GM19468 (cell line): ENCODE measurements at regions not wholly inside any gene's neighbourhood (a gene's known extent, or its start where the extent isn't known, plus 50 kb on each side); places are given as distances from the start of the nearest gene placed in this dataset.
"Not testable (repeated sequence)": the region's sequence is repeated elsewhere in the genome, so short reads cannot be mapped to it uniquely, and the experiment has no call there.

Source experiments
- ATAC-seq: cut with Tn5 transposase; IDR thresholded peaks from one replicate; pipeline ENCODE4 v1.9.1; 2021; ENCODE audit warnings: mild to moderate bottlenecking, moderate library complexity, moderate number of reproducible peaks; ENCODE audit not compliant: unreplicated experiment; ENCODE audit errors: extremely low read depth

DNA sequence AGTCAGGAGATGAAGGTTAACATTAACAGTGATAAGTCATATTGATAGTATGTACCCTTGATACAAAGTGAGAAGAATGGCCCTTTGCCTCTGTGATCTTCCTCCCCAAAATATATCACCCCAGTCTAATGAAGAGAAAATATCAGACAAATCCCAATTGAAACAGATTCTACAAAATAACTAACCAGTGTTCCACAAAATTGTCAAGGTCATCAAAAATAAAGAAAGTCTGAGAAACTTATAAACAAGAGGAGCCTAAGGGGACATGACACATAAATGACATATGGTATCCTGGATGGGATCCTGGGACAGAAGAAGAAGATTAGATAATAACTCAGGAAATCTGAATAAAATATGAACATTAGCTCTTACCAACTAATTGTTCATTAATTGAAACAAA lies 398.4 kb downstream of the DSC3 start:
- no peak for ATAC-seq

DNA sequence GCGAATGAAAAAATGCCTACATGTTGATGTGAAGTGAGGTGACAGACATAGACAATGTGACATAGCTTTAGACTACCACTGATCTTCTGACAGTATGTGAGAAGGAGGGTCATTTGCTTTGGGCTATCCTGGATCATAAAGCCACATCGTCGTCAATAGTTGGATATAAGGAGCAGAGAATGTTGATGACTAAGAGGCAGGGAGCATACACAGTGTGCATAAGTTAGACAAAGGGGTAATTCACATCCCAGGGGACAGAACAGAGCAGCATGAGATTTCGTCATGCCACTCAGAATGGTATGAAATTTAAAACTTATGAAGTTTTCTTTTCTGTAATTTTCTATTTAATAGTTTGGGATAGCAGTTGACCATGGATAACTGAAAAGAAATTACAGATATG lies 403.2 kb downstream of the DSC3 start:
- ATAC-seq = no peak

DNA sequence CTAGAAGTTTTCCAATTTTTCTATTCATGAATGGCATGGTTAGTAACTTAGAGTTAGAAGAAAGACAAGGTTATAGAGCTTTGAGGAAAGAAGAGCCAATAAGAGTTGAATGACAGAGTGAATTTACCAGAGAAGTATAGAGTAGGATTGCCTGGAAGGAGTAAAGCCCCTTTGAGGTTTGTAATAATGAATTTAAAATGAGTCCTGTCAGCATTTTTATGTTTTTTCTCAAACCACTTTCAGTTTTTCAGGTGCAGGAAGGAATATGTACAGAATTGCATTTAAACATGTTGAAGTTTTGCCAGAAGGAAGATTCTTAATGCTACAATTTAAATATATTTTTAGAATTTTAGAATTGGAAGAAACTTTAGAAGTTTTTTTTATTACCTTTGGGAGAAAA lies 408.3 kb downstream of the DSC3 start:
- ATAC-seq = no peak

DNA sequence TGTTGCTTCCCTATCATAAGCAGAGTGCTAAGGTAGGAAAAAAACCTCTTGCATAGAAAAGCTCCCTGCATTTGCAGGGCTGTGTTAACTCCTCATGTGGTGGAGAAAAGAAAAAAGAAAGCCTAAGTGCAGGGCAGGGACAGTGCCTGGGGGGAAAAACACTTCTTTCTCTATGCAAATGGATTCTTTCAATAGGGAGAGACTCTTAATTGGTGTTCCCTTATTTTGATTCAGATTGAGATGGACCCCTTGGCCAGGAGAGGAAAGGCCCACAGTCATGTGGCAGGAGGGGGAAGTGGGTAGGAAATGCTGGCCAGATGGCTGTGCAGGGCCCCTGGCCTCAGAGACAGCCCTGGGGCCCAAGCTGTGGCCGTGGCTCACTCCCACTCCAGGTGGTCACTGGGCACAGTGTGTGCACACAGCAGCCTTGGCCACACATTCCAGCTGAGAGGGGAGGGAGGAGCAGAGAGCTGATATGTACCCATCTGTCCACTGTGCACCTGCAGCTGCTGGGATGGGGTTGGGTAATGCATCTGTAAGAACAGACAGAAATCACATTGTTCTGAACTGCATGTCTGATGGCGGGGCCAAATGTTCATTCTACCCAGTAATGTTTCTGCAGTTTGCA lies 410.4 kb downstream of the DSC3 start:
- ATAC-seq = no peak

DNA sequence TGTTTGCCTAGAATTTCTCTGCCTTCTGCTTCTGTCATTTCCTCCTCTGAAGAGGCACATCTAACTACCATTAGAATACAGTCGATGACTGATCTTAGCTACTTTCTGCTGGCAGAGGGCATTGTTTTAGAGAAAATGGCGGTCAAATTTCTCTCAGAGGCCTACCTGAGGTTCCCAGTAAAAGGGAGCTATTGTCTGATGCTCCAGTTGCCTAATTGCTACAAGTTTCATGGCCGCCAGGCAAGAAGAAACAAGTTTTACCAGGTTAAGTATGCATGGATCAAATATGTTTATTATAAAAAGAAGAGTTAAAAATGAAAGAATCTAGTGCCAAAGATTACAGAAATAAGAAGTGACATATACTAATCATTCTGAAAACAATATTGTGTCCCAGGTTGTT lies 416.6 kb downstream of the DSC3 start:
- no peak for ATAC-seq

DNA sequence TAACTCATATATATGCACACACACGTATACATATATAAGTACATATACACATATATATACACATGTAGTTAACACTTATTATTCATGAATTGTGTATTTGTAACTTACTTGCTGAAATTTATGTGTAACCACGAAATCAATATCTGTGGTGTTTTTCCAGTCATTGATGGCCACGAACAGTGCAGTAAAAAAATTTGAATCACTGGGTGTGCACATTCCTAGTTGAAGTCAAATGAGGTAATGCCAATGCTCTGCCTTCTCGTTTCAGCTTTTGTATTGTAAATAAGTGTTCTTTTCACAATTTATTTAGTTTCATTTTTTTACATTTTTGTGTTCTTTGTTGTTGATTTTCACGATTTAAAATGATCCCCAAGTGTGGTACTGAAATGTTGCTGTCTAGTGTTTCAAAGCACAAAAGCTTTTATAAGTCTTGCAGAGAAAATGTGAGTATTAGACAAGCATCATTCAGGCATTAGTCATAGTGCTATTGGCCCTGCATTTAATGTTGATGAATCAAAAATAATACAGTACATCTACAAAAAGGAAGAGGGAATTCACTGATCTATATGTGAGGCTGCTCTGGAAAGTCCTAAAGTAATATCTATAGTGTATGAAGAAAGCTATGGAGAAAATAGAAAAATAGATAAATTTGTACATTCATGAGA lies 419.0 kb downstream of the DSC3 start:
- ATAC-seq = no peak

DNA sequence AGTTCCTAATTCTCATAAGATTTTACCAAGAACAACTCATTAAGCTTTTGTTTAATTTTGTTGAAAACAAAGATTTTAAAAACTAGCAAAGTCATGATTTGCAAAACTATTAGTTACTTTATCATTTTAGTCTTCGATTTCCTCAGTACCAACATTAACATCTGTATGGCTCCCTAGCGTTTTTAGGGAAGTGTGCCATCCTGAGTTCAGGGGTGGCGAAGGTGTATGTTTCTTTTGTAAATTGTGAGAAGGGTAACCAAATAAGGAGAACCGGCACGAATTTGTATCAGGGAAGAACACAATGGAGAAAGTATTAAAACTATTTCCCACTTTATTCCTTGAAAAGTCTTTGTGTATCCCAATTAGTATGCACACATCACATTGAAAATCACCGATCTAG lies 419.9 kb downstream of the DSC3 start:
- ATAC-seq = no peak

DNA sequence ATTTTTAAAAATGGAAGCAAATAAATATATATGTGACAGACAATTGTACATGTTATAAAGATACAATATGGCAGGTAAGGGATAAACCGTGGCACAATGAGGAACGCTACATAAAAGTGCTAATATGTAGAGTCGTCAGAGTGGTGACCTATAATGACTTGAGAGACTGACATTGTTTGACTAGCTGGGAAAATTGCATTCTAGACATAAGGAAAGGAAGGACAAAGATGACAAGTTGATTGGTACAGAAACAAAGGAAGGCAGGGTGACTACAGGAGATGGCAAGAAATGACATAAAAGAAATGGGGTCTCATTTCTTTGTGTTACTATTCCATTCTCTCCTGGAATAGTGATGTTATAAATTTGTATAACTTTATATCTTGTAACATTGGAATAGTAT lies 420.4 kb downstream of the DSC3 start:
- ATAC-seq = no peak

DNA sequence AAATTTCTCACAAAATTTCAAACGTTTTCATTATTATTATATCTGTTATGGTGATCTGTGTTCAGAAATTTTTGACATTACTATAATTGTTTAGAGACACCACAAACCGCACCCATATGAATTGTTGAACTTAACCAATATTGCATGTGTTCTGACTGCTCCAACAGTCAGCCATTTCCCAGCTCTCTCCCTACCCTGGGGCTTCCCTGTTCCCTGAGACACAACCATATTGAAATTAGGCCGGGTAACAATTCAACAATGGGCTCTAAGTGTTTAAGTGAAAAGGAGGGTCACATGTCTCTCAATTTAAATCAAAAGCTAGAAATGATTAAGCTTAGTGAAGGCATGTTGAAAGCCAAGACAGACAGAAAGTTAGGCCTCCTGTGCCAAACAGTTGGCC lies 424.0 kb downstream of the DSC3 start:
- ATAC-seq = no peak

DNA sequence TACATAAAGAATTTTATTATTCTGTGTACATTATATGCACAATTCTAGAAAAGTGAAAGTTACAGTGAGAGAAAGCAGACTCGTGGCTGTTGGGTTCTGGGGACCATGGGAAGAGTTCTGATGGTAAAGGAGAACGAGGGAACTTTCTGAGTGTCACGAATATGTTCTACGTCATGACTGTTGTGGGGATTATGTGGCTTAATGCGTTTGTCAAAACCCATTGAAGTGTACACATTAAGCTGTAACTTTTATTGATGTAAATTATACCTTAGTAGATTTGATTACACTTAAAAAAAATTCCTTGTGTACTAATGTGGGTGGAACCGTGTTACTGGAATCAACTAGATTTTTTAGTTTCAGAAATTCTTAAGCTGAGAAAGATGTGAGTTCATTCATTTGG lies 426.1 kb downstream of the DSC3 start:
- ATAC-seq = no peak

DNA sequence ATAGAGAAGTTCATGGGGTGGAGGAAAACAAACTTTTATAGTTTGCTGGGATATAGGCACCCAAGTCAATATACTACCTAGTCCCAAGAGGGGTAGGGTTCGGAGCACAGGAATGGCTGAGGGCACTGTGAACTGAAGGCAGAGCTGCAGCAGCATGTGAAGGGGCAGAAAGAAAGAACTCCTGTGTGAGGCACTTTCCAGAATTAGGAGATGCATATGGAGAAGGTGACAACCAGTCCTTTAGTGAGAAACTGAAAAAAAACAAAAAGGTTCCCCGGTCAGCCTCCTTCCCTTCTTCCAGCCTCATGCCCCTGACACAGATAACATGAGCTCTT lies 429.1 kb downstream of the DSC3 start:
- ATAC-seq = no peak

DNA sequence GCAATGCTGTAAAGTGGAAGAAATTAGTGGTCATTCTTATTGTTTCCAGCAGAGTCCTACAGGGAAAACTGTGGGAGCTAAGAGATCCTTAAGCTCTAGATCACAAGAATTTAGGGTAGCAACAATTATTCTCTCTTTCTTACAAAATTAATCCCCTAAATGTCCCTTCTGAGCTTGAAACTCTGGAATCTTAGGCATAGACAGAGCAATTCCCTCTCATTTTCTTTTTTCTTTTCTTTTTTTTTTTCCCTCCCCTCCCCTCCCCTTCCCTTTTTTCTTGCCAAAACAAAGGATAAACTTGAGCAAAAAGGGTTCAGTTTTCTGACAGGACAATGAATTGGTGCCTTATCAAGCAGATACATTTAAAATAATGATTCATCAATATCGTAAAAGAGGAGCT lies 441.0 kb downstream of the DSC3 start:
- ATAC-seq = no peak

DNA sequence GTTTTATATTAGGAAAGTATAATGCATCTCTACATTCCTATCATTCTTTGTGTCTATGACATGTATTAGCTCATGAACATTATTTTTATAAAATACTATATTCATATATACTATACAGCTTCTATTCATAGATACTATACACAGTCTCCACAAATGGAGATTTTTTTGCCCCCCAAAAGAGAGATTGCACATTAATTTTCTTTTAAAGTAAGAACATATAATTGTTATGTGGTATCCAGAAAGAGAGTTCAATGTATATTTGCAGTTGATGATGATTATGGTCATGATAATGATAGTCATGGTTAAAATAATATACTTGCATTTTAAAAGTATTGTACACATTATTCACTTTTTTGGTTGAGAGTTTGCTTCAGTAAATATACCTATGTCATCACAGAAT lies 445.3 kb downstream of the DSC3 start:
- no peak for ATAC-seq

DNA sequence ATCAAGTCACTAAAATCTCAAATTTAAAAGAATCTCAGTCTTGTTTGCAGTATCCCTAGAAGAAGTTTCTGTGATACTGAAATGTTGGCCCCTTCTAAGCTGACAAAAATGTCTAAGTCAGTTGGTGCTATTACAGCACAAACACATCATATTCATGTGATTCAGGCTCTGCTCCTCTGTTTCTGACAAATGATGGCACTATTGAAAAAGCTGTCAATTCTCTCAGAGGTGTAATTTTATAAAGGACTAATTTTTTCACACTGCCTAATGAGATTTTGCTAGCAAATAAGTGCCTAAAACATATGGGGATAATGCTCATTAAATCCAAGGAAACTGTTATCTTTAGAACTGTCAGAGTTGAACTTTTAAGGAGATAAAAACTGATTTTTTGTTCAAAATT lies 445.9 kb downstream of the DSC3 start:
- ATAC-seq = no peak

DNA sequence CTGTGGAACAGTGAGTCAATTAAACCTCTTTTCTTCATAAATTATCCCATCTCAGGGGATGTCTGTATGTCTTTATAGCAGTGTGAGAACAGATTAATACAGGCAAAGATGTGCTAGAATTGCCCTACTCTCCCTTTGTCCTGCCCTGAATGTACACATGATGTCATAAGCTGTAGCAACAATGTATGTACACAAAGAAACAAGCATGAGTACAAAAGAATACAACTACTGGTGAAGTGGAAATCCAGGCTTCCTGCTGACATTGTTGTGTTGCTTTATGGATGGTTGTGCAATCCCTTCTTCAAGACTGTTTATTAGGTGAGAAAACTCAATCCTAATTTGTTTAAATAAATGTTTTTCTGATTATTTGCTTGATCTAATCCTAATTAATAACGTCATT lies 446.6 kb downstream of the DSC3 start:
- no peak for ATAC-seq

DNA sequence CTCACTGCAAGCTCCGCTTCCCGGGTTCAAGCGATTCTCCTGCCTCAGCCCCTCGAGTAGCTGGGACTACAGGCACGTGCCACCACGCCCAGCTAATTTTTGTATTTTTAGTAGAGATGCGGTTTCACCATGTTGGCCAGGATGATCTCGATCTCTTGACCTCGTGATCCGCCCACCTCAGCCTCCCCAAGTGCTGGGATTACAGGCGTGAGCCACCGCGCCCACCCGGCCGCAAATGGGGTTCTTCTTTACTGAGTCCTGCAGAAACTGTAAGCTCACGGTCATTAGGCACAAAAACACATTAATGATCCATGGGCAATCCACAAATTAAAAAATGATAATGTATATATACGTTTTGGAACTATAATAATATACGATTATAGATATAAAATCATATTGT lies 447.6 kb downstream of the DSC3 start:
- not testable (repeated sequence) for ATAC-seq

DNA sequence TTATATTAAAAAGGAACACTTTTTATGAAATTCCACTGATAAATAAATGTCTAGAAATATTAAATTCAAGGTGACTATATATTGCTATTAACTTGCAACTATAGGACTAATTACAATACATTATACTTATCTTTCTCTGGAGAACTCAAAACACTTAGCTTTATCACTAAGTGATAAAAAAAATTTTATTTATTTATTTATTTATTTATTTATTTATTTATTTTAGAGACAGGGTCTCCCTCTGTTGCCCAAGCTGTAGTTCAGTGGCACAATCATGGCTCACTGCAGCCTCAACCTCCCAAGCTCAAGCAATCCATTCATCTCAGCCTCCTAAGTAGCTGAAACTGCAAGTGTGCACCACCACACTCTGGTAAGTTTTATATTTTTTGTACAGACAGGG lies 451.1 kb downstream of the DSC3 start:
- no peak for ATAC-seq

DNA sequence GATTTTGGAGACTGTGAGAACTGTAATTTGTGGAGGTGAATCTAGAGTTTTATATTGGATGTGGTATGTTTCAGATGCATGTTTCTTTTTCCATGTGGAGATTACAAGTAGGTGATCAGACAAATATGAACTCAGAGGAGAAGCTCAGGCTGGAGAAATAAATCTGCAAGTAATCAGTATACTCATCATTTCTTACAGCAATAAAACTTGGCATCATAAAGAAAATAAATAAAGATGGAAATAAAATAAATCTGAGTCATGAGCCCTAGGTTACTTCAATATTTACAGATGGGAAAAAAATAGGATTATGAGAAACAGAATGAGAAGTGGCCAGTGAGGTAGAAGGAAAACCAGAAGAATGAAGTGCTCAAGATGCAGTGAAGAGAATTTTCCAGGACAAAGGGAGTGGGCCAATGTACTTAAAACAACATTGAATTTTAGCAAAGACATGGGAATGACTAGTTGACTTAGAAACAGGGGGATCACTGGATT lies 453.8 kb downstream of the DSC3 start:
- ATAC-seq = no peak

DNA sequence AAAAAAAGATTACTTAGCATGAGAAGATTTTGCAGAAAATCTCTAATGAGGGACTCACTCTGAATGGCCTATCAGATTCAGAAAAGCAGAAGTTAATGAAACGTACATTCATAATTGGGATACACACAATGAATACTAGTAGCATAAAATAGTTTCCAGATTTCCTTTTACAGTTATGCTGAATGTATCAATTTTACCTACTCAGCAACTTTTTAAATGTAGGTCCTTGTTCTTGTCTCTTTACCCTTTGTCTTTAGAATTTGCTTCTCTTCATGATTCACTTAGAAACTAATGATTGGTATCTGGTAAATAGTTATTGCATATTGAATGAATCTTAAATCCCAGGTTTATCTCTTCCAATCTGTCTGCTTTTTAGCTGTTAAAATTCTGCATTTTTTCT lies 458.8 kb downstream of the DSC3 start:
- no peak for ATAC-seq

DNA sequence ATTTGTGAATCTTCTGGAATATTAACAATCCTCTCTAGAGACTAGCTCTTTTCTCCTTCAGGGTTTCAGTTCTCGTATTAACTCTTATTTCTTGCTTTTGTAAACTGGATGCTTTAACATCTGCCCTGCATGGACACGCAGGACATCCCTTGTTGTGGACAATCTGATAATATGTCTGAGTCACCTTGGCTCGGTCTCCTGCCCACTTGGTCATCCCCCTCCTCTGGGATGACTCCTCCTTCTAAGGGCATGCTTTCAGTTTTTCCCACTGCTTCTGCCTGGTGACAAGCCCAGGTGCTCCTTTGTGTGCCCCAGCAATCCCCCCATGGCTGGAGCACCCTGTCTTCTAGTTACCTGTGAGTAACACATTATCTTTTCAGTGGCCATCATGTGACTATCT lies 460.5 kb downstream of the DSC3 start:
- ATAC-seq = no peak

DNA sequence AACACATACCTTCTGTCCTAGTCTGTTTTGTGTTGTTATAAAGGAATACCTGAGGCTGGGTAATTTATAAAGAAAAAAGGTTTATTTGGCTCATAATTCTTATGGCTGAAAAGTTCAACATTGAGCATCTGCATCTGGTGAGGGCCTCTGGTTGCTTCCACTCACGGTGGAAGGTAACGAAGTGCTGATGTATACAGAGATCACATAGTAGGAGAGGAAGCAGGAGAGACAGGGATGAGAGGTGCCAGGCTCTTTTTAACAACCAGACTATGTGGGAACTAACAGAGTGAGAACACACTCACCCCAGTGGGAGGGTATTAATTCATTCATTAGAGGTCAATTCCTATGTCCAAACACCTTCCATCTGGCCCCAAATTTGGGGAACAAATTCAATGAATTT lies 463.8 kb downstream of the DSC3 start:
- ATAC-seq = no peak

DNA sequence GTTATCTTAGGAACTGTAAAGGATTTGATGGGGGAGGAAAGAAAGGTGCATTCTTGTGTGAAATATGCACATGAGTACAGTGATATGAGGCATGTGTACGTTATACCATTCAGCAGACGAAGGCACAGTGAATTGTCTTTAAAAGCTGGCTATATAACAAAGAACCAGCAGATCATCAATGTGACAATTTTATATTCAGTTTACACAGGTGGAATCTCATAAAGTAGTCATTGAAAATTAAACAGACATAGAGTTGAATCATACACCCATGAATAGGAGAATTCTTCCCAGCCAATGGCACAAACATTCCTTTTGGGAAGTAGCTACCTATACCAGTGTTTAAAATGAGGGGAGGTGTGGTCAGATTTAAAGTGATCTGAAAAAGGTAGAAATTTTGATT lies 470.3 kb downstream of the DSC3 start:
- ATAC-seq = no peak
